Activated CD4-positive, alpha-beta memory T cell treated with anti-CD3 and anti-CD28 coated beads, Interleukin-2, amount 10 ng/mL, durations not matched to agents 7 days and 5 days (primary cell): ENCODE measurements at regions not wholly inside any gene's neighbourhood (a gene's known extent, or its start where the extent isn't known, plus 50 kb on each side); places are given as distances from the start of the nearest gene placed in this dataset.
"Not testable (repeated sequence)": the region's sequence is repeated elsewhere in the genome, so short reads cannot be mapped to it uniquely, and the experiment has no call there.

ENCODE experiments used
- CTCF ChIA-PET: fragments of 350-600 bp; sonication (Branson Sonifier 250); formaldehyde crosslinking; loops from one replicate; lab custom pipeline; 2021; ENCODE audit warnings: antibody characterized with exemption, inconsistent platforms; lab: Charles Lee
- POLR2A ChIA-PET: fragments of 350-600 bp; sonication (Branson Sonifier 250); formaldehyde crosslinking; loops from one replicate; lab custom pipeline; 2021; ENCODE audit warnings: antibody characterized with exemption; lab: Charles Lee
- DNase-seq: peaks from one replicate; pipeline ENCODE4 v3.0.0-alpha.2; 2020
- H3K27ac Mint-ChIP-seq: one replicate; pipeline ENCODE4 v1.8.0; 2021; ENCODE audit warnings: mild to moderate bottlenecking, mixed read lengths
- H3K27me3 Mint-ChIP-seq: one replicate; pipeline ENCODE4 v1.8.0; 2021; ENCODE audit warnings: mixed read lengths
- H3K36me3 Mint-ChIP-seq: one replicate; pipeline ENCODE4 v1.8.0; 2021; ENCODE audit warnings: low read depth, mixed read lengths
- H3K4me1 Mint-ChIP-seq: one replicate; pipeline ENCODE4 v1.8.0; 2021; ENCODE audit warnings: mixed read lengths
- H3K4me3 Mint-ChIP-seq: one replicate; pipeline ENCODE4 v1.8.0; 2021; ENCODE audit warnings: mild to moderate bottlenecking, mixed read lengths
- H3K9me3 Mint-ChIP-seq: one replicate; pipeline ENCODE4 v1.8.0; 2021; ENCODE audit warnings: mixed read lengths

- CTCF ChIA-PET = interaction anchor here (0.6 kb wide), 1 partner anchor 319 kb away, joined by 3 read pairs; no protein-coding TSS in a partner anchor
- H3K36me3 Mint-ChIP-seq, H3K27ac Mint-ChIP-seq, H3K4me3 Mint-ChIP-seq, H3K27me3 Mint-ChIP-seq, DNase-seq, POLR2A ChIA-PET, H3K4me1 Mint-ChIP-seq, H3K9me3 Mint-ChIP-seq: not testable (repeated sequence)
Observed at GRCh38 chr5:174510782-174511453, 213.5 kb upstream of the MSX2 start.

DNA sequence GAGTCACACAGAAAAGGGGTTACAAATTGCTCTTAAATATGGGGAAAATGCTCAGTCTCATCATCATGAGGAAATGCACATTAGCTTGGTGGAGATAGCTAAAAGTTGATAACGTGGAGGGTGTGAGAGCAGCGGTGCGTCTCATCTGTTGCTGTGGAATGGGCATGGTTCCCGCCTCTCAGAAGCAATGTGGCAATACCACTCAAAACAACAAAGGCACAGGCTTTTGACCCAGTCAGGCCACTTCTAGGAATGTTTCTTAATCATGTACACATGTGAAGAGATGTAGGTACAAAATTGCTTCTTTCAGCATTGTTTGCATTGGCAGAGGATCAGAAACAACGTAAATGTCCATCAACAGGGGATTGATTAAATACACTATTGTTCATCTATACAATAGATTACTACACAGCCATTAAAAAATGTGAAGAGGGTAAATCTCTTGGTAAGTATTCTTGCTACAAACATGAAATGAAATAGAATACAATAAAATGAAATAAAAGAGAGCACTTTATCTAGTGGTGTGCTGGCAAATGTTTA lies 212.6 kb upstream of the MSX2 start:
- Mint-ChIP-seq H3K36me3 (no peaks in the 10 kb centered on the region), H3K4me3 (no peak overlapping the region), H3K4me1 (no peaks in the 10 kb centered on the region), H3K27me3 (no peaks in the 10 kb centered on the region), H3K9me3 (no peaks in the 10 kb centered on the region), H3K27ac (no peak overlapping the region)
- ChIA-PET CTCF (interaction anchor here (0.6 kb wide), 1 partner anchor 318 kb away, joined by 3 read pairs; no protein-coding TSS in a partner anchor), POLR2A (no interaction called here)
- no peak for DNase-seq

DNA sequence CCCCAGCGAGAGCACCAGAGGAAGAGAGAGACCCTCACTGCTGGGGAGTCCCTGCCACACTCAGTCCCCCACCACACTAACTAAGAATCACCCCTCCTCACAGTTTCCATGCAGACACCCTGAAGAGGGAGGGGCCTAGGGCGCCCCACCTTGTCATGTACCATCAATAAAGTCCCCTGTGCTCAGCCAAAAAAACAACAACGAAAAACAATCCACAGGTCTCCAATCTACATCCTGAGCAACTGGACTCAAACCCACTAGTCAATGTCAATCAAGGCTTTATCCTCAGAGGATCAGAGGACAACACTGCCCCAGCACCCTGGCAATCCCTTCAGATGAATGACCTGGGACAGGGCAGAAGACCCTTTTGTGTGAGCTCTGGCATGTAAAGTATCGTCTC lies 210.1 kb upstream of the MSX2 start:
- H3K27ac Mint-ChIP-seq = no peak overlapping the region
- no peaks in the 10 kb centered on the region for H3K36me3 Mint-ChIP-seq
- H3K4me1 Mint-ChIP-seq = no peaks in the 10 kb centered on the region
- H3K9me3 Mint-ChIP-seq = no peaks in the 10 kb centered on the region
- no peaks in the 10 kb centered on the region for H3K27me3 Mint-ChIP-seq
- ChIA-PET POLR2A (no interaction called here), CTCF (no interaction called here)
- H3K4me3 Mint-ChIP-seq = no peak overlapping the region
- DNase-seq = no peak

DNA sequence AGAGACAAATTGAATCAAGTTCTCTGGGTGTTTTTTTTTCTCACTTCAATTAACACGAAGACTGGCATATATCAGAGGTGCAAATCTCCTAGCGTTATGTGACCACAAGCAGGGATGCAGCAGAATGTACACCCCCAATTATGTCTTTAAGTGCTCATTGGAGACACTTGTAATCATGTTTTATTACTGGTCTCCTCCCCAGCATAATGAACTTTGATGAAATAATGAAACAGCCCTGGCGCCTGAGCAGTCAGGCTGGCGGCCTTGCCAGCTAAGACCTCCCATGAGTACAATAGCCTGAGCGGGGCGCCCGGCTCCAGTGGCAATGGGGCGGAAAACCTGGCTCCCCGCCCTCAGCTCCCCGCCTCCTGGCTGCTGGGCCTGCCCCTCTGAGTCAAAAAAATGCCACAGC lies 209.4 kb upstream of the MSX2 start:
- CTCF ChIA-PET = no interaction called here
- Mint-ChIP-seq H3K27ac (no peak overlapping the region), H3K36me3 (no peaks in the 10 kb centered on the region), H3K27me3 (no peaks in the 10 kb centered on the region), H3K9me3 (no peaks in the 10 kb centered on the region), H3K4me3 (no peak overlapping the region), H3K4me1 (no peaks in the 10 kb centered on the region)
- POLR2A ChIA-PET = no interaction called here
- DNase-seq = no peak

- CTCF ChIA-PET = no interaction called here
- DNase-seq = no peak
- Mint-ChIP-seq H3K36me3 (no peaks in the 10 kb centered on the region), H3K27ac (no peak overlapping the region), H3K4me1 (no peaks in the 10 kb centered on the region), H3K9me3 (no peaks in the 10 kb centered on the region), H3K27me3 (no peaks in the 10 kb centered on the region), H3K4me3 (no peak overlapping the region)
- POLR2A ChIA-PET = no interaction called here
Observed at GRCh38 chr5:174516741-174517140, 207.6 kb upstream of the MSX2 start.

DNA sequence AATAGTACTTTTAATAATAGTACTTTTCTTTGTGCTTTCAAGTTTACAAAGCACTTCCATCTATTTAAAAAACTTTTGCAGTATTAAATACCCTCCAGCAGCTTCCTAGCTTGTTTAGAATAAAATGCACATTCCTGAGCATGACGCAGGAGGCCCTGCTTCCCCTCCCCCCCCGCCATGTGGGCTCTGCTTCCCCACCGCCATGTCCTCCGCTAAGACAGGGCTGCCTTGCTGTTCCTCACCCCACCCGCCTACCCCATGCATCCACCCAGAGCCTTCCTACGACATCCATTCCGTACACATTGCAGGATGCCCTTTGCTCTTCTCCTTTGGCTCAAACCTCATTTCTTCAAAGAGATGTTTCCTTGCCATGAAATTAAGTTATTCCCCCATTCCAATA lies 205.9 kb upstream of the MSX2 start:
- Mint-ChIP-seq H3K36me3 (no peaks in the 10 kb centered on the region), H3K27ac (no peak overlapping the region), H3K9me3 (no peaks in the 10 kb centered on the region), H3K4me1 (no peaks in the 10 kb centered on the region), H3K27me3 (no peaks in the 10 kb centered on the region), H3K4me3 (no peak overlapping the region)
- DNase-seq = no peak
- ChIA-PET POLR2A (no interaction called here), CTCF (no interaction called here)

DNA sequence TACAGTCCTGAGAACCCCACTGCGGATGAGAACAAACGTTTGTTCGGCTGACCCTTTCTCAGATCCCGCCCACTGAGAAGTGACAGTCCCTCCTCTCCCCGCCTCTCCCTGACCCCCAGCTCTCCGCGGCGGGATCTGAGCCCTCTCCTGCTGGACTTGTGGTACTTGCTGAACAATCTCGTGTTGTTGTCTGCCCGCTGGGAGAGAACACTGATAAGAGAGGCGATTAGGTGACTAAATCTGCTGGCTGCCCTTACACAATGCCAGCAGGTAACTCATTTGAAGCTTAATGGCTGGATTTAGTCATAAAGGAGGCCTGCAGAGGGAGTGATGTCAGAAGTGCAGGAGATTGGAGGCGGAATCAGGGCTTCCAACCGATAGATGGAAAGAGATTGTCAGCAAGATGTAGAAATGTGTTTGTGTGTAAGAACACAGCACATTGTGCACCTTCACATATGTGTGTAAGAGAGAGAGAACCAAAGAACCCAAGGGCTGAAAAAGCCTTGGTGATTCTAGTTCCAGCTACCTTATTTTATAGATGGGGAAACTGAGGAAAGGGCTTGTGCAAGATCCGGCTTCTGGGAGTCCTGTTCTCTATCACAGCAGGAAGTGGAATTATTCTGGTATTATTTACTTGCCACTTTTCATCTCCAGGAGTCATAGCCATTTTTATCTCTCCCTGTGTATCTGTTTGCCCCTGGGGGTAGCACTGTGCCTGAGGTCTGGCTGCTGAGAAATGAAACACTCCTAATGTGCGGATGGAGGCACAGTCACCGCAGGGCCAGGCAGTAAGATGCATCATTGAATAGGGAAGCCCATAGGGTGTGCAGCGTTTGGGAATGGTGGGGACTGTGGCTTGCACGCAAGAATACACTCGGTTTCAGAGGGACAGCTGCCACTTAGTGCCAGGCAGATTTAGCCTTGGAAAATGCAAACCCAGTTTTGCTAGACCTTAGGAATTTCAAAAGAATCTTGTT lies 203.7 kb upstream of the MSX2 start:
- ChIA-PET POLR2A (no interaction called here), CTCF (no interaction called here)
- no peaks in the 10 kb centered on the region for H3K4me1 Mint-ChIP-seq
- H3K9me3 Mint-ChIP-seq = peaks cover 3% of the 10 kb centered on the region
- H3K27me3 Mint-ChIP-seq = no peaks in the 10 kb centered on the region
- no peaks in the 10 kb centered on the region for H3K36me3 Mint-ChIP-seq
- no peak overlapping the region for H3K27ac Mint-ChIP-seq
- DNase-seq = no peak
- no peak overlapping the region for H3K4me3 Mint-ChIP-seq

- Mint-ChIP-seq H3K4me1 (no peaks in the 10 kb centered on the region), H3K9me3 (peaks cover 3% of the 10 kb centered on the region), H3K4me3 (no peak overlapping the region), H3K27ac (no peak overlapping the region), H3K27me3 (no peaks in the 10 kb centered on the region), H3K36me3 (no peaks in the 10 kb centered on the region)
- no peak for DNase-seq
- CTCF ChIA-PET = no interaction called here
- POLR2A ChIA-PET = no interaction called here
Observed at GRCh38 chr5:174521449-174521848, 202.9 kb upstream of the MSX2 start.

DNA sequence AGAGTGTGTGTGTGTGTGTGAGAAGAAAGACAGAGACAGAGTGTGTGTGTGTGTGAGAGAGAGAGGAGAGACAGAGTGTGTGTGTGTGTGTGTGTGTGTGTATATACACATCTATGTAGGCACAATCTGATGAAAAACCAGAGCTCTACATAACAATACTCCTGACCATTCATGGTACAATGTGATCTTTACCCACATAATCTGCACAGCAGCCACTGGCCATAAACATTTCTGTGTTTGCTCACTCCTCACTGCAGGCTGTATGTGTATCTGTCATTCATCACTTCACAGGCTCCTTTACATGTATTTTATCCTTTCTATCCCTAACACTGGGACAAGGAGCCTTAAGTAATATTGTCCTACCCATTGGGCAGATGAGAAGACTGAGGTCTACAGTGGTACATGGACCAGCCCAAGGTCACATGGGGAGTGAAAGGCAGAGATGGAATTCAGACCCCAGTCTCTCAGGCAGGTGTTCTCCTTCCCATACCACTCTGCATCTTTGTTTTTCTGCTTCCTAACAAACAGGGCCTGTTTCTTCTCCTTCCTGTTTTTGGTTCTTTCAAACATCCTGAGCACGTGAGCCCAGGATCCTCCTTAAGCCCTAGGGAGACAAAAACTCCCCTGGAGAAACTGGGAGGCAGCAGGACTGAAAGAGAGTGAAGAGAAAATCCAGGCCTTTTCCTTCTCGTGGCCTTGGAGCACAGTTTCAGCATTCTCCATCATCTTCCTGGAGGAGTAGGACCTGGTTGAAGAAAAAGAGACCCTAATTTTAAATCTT lies 201.7 kb upstream of the MSX2 start:
- Mint-ChIP-seq H3K36me3 (no peaks in the 10 kb centered on the region), H3K4me1 (no peaks in the 10 kb centered on the region), H3K27me3 (no peaks in the 10 kb centered on the region), H3K9me3 (peaks cover 3% of the 10 kb centered on the region), H3K4me3 (no peak overlapping the region), H3K27ac (no peak overlapping the region)
- ChIA-PET CTCF (no interaction called here), POLR2A (no interaction called here)
- DNase-seq = no peak

DNA sequence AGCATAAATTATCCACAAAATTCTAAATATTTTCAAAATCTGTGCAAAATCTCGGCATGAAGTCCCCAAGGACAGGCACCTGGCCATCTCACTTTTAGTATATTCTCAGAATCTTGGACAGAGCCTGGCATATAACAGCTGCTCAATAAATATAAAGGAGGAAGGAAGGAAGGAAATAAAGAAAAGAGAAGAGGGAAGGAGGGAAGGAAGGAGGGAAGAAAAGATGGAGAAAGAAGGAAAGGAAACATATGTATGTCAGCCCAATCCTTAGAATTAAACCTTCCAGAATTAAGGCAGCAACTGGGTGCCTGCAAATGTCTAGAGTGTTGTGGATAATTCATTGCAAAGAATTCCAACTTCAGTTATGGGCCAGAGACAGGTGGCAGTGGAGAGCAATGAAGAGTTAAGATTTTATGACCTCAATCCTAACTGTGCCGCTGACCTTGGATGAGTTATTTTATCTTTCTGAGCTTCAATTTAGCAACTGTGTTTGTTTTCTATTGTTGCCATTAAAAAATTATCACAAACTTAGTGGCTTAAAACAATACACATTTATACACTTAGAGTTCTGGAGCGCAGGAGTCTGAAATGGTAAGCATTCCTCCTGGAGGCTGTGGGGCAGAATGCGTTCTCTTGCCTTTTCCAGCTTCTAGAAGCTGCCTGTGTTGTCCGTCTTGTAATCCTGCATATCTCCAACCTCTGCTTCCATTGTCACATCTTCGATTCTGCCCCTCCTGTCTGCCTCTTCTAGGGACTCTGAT lies 200.9 kb upstream of the MSX2 start:
- Mint-ChIP-seq H3K36me3 (no peaks in the 10 kb centered on the region), H3K27me3 (no peaks in the 10 kb centered on the region), H3K9me3 (peaks cover 3% of the 10 kb centered on the region), H3K27ac (no peak overlapping the region), H3K4me3 (no peak overlapping the region), H3K4me1 (no peaks in the 10 kb centered on the region)
- ChIA-PET CTCF (no interaction called here), POLR2A (no interaction called here)
- no peak for DNase-seq

GRCh38 chr5:174524351-174524750 lies 200.0 kb upstream of the MSX2 start:
- Mint-ChIP-seq H3K36me3 (no peaks in the 10 kb centered on the region), H3K27ac (no peak overlapping the region), H3K9me3 (peaks cover 3% of the 10 kb centered on the region), H3K4me3 (no peak overlapping the region), H3K27me3 (no peaks in the 10 kb centered on the region), H3K4me1 (no peaks in the 10 kb centered on the region)
- ChIA-PET POLR2A (no interaction called here), CTCF (no interaction called here)
- DNase-seq = no peak

DNA sequence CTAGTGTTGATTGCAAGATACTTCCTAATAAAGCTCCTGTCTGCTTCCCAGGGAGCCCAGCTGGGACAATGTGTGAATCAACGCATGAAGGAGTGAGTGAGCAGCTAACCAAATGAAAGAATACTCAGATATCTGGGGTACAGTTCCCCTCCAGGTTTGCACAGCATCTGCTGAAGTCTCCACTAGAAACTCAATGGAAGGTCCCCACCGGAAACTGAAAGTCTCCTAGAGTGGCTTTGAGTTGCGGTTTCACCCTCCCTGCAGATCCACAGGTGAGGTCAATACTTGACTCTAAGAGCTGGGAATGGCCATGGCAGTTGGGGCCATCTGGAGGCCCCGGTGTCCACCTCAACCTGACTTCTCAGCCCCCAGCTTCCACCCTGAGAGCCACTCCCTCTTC lies 198.2 kb upstream of the MSX2 start:
- Mint-ChIP-seq H3K27me3 (no peaks in the 10 kb centered on the region), H3K9me3 (peaks cover 3% of the 10 kb centered on the region), H3K36me3 (no peaks in the 10 kb centered on the region), H3K4me1 (no peaks in the 10 kb centered on the region), H3K27ac (no peak overlapping the region), H3K4me3 (no peak overlapping the region)
- CTCF ChIA-PET = no interaction called here
- POLR2A ChIA-PET = no interaction called here
- no peak for DNase-seq
